Epithelial cell of esophagus (primary cell): ENCODE measurements at regions not wholly inside any gene's neighbourhood (a gene's known extent, or its start where the extent isn't known, plus 50 kb on each side); places are given as distances from the start of the nearest gene placed in this dataset.
A peak's percentile ranks its signal among the peaks of the same experiment; 100 is the strongest.

Source experiments
- DNase-seq: peaks from one replicate; pipeline ENCODE4 v3.0.0; 2010; ENCODE audit warnings: low read depth
- H3K4me3 ChIP-seq: 2 replicates; pipeline ENCODE4 v1.5.1; 2011; ENCODE audit warnings: mild to moderate bottlenecking, low read length, control low read depth
- TF ChIP-seq, protein P1 (sequence below): IDR thresholded peaks from 2 replicates; pipeline ENCODE4 v1.5.1; 2011; ENCODE audit warnings: low read depth, mild to moderate bottlenecking, low read length, control low read depth, inconsistent platforms; ENCODE audit not compliant: insufficient read depth; ENCODE audit errors: missing control alignments

DNA sequence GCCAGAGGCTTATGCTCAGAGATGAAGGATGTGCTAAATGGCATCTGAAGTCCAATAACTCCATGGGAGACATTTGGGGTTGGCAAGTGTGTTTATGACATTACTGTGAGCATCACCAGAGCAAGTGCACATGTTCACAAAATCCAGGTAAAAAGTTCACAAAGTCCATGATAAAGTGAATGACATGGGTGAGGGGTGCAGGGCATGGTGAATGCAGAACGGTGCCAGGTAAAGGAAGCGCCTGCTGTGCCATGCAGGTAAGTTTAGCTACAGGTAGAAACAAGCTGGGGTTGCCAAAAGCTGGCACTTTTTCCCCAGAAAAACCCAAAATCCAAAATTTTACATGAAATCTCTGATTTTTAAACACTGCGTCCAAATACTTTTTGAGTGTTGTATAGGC lies 268.2 kb downstream of the ABHD5 start:
- TF ChIP-seq, protein P1, sequence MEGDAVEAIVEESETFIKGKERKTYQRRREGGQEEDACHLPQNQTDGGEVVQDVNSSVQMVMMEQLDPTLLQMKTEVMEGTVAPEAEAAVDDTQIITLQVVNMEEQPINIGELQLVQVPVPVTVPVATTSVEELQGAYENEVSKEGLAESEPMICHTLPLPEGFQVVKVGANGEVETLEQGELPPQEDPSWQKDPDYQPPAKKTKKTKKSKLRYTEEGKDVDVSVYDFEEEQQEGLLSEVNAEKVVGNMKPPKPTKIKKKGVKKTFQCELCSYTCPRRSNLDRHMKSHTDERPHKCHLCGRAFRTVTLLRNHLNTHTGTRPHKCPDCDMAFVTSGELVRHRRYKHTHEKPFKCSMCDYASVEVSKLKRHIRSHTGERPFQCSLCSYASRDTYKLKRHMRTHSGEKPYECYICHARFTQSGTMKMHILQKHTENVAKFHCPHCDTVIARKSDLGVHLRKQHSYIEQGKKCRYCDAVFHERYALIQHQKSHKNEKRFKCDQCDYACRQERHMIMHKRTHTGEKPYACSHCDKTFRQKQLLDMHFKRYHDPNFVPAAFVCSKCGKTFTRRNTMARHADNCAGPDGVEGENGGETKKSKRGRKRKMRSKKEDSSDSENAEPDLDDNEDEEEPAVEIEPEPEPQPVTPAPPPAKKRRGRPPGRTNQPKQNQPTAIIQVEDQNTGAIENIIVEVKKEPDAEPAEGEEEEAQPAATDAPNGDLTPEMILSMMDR, result no peak
- DNase-seq, result no peak
- H3K4me3 ChIP-seq, result no peak overlapping the region

DNA sequence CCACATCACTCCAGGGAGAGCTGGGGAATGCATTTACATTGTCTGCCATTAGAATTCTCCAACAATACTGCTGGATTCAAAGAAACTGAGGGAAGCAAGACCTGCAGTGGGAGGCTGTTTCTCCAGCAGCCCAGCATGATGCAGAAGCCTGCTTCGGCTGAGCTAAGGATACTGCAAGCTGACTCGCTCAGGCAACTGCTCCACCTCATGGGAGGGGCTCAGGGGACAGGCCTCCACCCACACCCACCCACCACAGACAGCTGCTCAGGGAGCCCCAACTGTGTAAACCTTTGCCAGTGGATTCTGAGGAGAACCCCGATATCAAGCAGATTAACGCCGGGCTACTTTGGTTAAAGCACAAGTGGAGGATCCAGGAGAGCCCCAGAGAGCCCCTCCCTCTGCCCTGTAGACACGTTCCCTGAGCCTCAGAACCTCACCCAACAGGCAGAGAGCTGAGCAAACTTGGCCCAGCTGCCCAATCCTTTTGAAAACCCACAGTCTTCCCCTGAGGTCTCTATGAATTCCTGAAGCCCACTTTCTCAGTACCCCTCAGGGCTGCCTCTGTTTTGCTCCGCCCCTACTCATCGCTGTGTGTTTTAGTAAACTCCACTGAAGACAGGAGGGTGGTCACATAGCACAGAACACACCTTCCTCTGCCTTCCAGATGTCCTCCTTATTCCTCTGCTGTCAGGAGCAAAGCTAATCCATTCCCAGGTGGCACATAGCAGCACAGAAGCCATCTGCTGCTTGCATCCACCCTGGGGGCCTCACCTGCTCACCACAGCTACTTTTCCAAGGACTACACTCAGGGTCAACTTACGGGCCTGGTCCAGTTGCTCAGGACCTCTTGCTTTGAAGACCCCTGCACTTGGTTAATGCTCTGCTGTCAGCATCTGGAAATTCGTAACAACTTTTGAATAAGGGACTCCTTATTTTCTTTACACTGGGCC lies 269.0 kb downstream of the ABHD5 start:
- TF ChIP-seq, protein P1, result no peak
- H3K4me3 ChIP-seq, result no peak overlapping the region
- no peak for DNase-seq

DNA sequence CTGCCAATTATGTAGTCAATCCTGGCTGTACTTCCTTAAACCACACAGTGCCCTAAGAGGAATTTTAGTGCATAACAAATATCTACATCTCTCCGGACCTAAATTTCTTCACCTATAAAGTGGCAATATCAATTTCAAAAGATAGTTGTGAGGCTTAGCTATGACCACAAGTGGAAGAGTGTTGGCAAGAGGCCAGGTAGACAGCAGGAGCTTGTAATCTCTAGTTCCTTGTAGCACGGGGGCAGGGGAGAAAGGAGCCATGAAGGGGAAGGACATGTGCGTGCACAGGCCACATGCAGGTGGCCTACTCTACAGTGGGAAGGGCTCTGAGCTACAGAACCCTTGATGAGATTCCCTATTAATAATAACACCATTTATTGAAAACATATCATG lies 269.7 kb downstream of the ABHD5 start:
- TF ChIP-seq, protein P1, result no peak
- peak; percentile 7 for DNase-seq

DNA sequence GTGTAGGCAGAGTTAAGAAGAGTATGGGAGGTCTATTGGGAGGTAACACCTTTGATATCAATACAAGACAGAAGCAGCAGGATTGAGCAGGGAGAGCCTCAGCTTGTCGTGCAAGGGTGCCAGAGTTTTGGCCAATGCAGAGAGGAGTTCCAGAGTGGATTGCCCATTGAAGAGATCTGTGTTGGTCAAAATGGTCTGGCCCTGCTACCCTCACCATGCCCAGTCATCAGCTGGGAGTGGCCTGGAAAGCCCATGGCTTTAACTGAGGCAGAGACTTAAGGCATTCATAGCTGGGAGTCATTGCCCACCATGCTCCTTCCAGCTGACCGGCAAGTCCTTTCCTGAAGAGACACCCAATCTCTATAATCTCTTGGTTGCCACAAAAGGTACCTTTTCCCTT lies 271.3 kb downstream of the ABHD5 start:
- TF ChIP-seq, protein P1, result no peak

More for the DNA sequence above, 269.7 kb downstream of the ABHD5 start:
- no peak overlapping the region for H3K4me3 ChIP-seq

DNA sequence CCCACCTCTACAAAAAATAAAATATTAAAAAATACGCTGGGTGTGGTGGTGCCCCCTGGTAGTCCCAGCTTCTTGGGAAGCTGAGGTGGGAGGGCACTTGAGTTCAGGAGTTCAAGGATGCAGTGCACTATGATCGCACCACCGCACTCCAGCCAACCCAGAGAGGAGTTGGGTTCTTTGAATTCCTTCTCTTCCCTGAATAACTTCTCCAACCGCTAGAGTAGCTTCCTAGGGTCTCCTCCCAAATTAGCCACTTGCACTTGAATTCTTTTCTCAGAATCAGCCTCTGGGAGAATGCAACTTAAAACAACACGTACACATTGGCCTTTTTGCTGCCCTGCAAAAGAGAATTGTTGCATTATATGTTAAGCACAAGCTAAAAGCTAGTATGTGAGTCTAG lies 272.5 kb downstream of the ABHD5 start:
- no peak for DNase-seq
- TF ChIP-seq, protein P1, result no peak
- no peak overlapping the region for H3K4me3 ChIP-seq

More for the DNA sequence above, 271.3 kb downstream of the ABHD5 start:
- no peak for DNase-seq
- H3K4me3 ChIP-seq, result no peak overlapping the region

DNA sequence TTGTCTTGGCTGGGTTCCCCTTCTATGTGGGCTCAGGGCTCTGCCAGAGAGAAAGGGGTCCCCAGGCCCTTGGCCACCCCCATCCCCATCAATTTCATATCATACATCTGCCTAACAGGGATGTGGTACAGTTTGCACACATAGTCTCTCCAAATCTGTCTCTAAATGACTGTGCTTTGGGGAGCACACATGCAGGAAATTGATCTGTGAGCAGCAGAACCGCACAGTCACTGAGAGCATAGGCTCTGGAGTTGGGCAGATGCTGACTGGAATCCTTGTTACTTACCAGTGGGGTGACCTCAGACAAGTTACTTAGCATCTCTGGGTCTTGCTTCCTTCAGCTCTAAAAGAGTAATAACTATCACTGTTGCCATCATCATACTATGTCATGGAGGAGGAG lies 273.9 kb downstream of the ABHD5 start:
- DNase-seq, result no peak
- TF ChIP-seq, protein P1, result no peak
- no peak overlapping the region for H3K4me3 ChIP-seq
